HL-60 (cell line): ENCODE measurements at regions not wholly inside any gene's neighbourhood (a gene's known extent, or its start where the extent isn't known, plus 50 kb on each side); places are given as distances from the start of the nearest gene placed in this dataset.

Experiments
- GABPA ChIP-seq: IDR thresholded peaks from 2 replicates; pipeline ENCODE4 v1.6.1; 2012; ENCODE audit warnings: low read depth
- POLR2AphosphoS5 ChIP-seq: IDR thresholded peaks from 2 replicates; pipeline ENCODE4 v1.6.1; 2012; ENCODE audit warnings: low read depth
- TF ChIP-seq, protein P1 (sequence below): IDR thresholded peaks from one replicate; pipeline ENCODE4 v1.5.1; 2011; ENCODE audit warnings: low read length, control low read depth, inconsistent platforms; ENCODE audit not compliant: insufficient read depth
- TF ChIP-seq, protein P2 (sequence below): IDR thresholded peaks from 2 replicates; pipeline ENCODE4 v1.6.1; 2012; ENCODE audit warnings: low read depth; ENCODE audit not compliant: insufficient replicate concordance

DNA sequence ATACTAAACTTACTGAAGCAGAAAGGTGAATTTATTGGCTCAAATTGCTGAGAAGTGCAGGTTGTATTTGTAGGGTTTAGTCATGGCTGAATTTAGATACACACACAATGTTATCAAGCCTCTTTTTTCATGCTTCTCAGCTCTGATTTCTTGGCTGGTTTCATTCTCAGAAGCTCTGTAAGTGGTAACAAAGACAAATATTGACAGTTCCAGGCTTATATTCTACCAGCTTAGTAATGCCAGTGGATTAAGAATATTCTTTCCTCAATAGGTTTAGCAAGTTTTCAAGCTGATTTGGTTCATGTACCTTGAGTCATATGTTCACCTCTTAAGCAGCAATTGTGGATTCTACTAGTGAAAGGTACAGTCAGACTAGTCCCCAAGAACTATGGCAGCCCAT is 52.1 kb upstream of the PKIB start:
- TF ChIP-seq, protein P1, sequence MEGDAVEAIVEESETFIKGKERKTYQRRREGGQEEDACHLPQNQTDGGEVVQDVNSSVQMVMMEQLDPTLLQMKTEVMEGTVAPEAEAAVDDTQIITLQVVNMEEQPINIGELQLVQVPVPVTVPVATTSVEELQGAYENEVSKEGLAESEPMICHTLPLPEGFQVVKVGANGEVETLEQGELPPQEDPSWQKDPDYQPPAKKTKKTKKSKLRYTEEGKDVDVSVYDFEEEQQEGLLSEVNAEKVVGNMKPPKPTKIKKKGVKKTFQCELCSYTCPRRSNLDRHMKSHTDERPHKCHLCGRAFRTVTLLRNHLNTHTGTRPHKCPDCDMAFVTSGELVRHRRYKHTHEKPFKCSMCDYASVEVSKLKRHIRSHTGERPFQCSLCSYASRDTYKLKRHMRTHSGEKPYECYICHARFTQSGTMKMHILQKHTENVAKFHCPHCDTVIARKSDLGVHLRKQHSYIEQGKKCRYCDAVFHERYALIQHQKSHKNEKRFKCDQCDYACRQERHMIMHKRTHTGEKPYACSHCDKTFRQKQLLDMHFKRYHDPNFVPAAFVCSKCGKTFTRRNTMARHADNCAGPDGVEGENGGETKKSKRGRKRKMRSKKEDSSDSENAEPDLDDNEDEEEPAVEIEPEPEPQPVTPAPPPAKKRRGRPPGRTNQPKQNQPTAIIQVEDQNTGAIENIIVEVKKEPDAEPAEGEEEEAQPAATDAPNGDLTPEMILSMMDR: no peak
- no peak for TF ChIP-seq POLR2AphosphoS5
- TF ChIP-seq, protein P2, sequence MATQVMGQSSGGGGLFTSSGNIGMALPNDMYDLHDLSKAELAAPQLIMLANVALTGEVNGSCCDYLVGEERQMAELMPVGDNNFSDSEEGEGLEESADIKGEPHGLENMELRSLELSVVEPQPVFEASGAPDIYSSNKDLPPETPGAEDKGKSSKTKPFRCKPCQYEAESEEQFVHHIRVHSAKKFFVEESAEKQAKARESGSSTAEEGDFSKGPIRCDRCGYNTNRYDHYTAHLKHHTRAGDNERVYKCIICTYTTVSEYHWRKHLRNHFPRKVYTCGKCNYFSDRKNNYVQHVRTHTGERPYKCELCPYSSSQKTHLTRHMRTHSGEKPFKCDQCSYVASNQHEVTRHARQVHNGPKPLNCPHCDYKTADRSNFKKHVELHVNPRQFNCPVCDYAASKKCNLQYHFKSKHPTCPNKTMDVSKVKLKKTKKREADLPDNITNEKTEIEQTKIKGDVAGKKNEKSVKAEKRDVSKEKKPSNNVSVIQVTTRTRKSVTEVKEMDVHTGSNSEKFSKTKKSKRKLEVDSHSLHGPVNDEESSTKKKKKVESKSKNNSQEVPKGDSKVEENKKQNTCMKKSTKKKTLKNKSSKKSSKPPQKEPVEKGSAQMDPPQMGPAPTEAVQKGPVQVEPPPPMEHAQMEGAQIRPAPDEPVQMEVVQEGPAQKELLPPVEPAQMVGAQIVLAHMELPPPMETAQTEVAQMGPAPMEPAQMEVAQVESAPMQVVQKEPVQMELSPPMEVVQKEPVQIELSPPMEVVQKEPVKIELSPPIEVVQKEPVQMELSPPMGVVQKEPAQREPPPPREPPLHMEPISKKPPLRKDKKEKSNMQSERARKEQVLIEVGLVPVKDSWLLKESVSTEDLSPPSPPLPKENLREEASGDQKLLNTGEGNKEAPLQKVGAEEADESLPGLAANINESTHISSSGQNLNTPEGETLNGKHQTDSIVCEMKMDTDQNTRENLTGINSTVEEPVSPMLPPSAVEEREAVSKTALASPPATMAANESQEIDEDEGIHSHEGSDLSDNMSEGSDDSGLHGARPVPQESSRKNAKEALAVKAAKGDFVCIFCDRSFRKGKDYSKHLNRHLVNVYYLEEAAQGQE: no peak
- no peak for TF ChIP-seq GABPA
